Astrocyte of the hippocampus (primary cell): ENCODE measurements at regions not wholly inside any gene's neighbourhood (a gene's known extent, or its start where the extent isn't known, plus 50 kb on each side); places are given as distances from the start of the nearest gene placed in this dataset.

Experiments
- DNase-seq: peaks from one replicate; pipeline ENCODE4 v3.0.0; 2011; ENCODE audit warnings: low read depth, low spot score

GRCh38 chr10:44060221-44060620 lies 324.7 kb downstream of the CXCL12 start:
- no peak for DNase-seq

GRCh38 chr10:44058259-44058658 lies 326.6 kb downstream of the CXCL12 start:
- DNase-seq = no peak

GRCh38 chr10:44056967-44057805 lies 327.7 kb downstream of the CXCL12 start:
- no peak for DNase-seq

- no peak for DNase-seq
Observed at GRCh38 chr10:44056206-44056605, 328.7 kb downstream of the CXCL12 start.

GRCh38 chr10:44054046-44054445 lies 330.9 kb downstream of the CXCL12 start:
- no peak for DNase-seq

- no peak for DNase-seq
Observed at GRCh38 chr10:44053391-44053790, 331.5 kb downstream of the CXCL12 start.

GRCh38 chr10:44051584-44052385 lies 333.1 kb downstream of the CXCL12 start:
- DNase-seq = peak; percentile 75

- no peak for DNase-seq
Observed at GRCh38 chr10:44051091-44051490, 333.8 kb downstream of the CXCL12 start.

- DNase-seq = no peak
Observed at GRCh38 chr10:44049301-44050015, 335.4 kb downstream of the CXCL12 start.

GRCh38 chr10:44047361-44047760 lies 337.5 kb downstream of the CXCL12 start:
- DNase-seq = no peak

GRCh38 chr10:44046605-44047004 lies 338.3 kb downstream of the CXCL12 start:
- DNase-seq = peak; percentile 86

- DNase-seq = no peak
Observed at GRCh38 chr10:44045020-44045419, 339.9 kb downstream of the CXCL12 start.

- no peak for DNase-seq
Observed at GRCh38 chr10:44044549-44044948, 340.3 kb downstream of the CXCL12 start.

- no peak for DNase-seq
Observed at GRCh38 chr10:44043646-44044375, 341.1 kb downstream of the CXCL12 start.

GRCh38 chr10:44042926-44043602 lies 341.8 kb downstream of the CXCL12 start:
- no peak for DNase-seq

GRCh38 chr10:44042075-44042770 lies 342.7 kb downstream of the CXCL12 start:
- no peak for DNase-seq

GRCh38 chr10:44039599-44039998 lies 345.3 kb downstream of the CXCL12 start:
- peak; percentile 74 for DNase-seq

GRCh38 chr10:44036425-44036824 lies 348.5 kb downstream of the CXCL12 start:
- no peak for DNase-seq

GRCh38 chr10:44035474-44036197 lies 349.3 kb downstream of the CXCL12 start:
- no peak for DNase-seq

- DNase-seq = no peak
Observed at GRCh38 chr10:44034946-44035345, 350.0 kb downstream of the CXCL12 start.
